ENCODE measurements at regions not wholly inside any gene's neighbourhood (a gene's known extent, or its start where the extent isn't known, plus 50 kb on each side); places are given as distances from the start of the nearest gene placed in this dataset.

DNA sequence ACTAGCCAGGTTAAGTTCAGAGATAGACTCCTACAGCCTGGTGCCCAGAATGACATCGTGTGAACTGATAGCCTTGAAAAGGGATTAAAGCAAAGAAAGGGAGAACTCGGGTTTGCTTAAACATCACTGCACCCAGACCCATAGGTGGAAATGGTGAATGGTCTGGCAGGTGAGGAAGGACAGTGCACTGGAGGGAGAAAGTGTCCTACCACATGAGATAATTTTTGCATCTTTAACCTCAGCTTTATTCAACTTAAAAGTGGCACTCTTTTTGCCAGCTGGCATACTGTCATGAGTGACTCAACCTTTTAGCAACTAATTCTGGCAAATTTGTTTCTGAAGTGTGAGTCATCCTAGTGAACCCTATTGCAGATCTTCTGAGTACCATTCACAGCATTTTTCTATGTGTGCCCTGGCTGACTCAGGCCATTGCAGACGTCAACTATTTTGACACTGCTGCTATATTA lies 53.0 kb upstream of the DAPP1 start:
- H3K4me3 ChIP-seq (replicated peaks; ENCODE audit: low read depth, low read length) = no peak overlapping the region
- TF ChIP-seq, protein P1, sequence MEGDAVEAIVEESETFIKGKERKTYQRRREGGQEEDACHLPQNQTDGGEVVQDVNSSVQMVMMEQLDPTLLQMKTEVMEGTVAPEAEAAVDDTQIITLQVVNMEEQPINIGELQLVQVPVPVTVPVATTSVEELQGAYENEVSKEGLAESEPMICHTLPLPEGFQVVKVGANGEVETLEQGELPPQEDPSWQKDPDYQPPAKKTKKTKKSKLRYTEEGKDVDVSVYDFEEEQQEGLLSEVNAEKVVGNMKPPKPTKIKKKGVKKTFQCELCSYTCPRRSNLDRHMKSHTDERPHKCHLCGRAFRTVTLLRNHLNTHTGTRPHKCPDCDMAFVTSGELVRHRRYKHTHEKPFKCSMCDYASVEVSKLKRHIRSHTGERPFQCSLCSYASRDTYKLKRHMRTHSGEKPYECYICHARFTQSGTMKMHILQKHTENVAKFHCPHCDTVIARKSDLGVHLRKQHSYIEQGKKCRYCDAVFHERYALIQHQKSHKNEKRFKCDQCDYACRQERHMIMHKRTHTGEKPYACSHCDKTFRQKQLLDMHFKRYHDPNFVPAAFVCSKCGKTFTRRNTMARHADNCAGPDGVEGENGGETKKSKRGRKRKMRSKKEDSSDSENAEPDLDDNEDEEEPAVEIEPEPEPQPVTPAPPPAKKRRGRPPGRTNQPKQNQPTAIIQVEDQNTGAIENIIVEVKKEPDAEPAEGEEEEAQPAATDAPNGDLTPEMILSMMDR (IDR thresholded peaks at IDR 0.05; ENCODE audit: low read depth, low read length, missing control alignments) = no peak
- peak; percentile 45 for DNase-seq (ENCODE audit: extremely low read depth, low read depth)

DNA sequence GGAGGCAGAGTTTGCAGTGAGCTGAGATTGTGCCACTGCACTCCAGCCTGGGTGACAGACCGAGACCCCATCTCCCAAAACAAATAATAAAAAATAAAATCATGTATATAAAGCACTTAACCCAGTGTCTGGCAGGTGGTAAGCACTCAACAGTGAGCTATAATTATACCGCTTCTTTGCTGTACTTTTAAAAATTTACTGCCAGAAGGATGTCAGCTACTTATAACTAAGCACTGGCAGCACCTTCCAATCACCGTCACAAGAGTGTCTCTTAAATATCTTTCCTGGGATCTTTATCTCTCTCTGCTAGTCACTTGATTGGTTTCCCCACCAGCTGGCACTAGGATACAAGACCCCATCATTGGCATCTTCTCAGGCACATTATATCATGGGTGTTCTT lies 53.9 kb upstream of the DAPP1 start:
- TF ChIP-seq, protein P1 (IDR thresholded peaks at IDR 0.05; ENCODE audit: low read depth, low read length, missing control alignments) = no peak
- no peak for DNase-seq (ENCODE audit: extremely low read depth, low read depth)
- no peak overlapping the region for H3K4me3 ChIP-seq (replicated peaks; ENCODE audit: low read depth, low read length)

DNA sequence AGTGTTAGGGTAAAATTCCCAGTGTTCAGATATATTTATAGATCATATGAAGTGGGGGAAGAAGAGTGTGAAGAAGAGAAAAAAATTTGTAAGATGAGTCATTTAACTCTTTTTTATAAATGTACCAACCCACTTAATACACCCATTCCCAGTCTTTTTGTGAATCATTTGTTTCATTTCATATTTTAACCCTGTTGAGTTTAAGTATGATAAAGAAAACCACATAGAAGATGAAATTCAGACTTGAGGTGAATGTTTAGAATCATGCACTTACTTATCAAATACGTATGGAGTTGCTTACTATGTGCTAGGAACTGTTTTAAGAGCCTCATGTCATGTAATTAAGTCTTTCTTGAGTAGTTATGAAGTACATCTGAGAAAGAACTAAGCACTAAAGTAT lies 56.6 kb upstream of the DAPP1 start:
- no peak overlapping the region for H3K4me3 ChIP-seq (replicated peaks; ENCODE audit: low read depth, low read length)
- no peak for DNase-seq (ENCODE audit: extremely low read depth, low read depth)
- TF ChIP-seq, protein P1 (IDR thresholded peaks at IDR 0.05; ENCODE audit: low read depth, low read length, missing control alignments) = no peak

DNA sequence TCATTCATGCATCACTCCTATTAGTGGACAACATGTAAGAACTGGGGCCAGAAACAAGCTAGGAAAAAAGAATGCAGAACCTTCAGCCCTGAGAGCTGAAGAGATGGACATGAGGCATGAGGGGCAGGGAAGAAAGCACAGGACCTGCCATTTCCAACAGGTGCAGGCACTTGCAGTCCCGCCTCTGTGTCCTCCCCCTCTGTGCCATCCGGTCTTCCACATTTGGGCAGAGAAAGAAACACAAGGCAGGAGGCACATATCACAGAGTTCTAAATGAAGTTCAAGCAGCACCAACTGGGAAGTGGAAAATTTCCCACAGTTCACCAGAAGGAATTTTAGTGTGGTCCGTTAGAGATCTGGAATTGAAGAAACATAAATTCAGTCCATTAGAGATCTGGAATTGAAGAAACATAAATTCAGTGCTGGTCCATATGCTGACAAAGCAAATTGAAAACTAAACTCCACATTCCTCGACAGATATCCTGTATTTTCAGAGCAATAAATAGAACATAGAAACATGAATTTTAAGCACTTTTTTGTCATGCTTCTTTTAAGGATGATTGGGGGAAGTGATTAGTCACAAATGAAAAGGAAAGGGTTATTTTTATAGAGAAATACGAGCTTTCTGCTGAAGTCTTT lies 57.2 kb upstream of the DAPP1 start:
- no peak for DNase-seq (ENCODE audit: extremely low read depth, low read depth)
- TF ChIP-seq, protein P1 (IDR thresholded peaks at IDR 0.05; ENCODE audit: low read depth, low read length, missing control alignments) = no peak
- H3K4me3 ChIP-seq (replicated peaks; ENCODE audit: low read depth, low read length) = no peak overlapping the region

DNA sequence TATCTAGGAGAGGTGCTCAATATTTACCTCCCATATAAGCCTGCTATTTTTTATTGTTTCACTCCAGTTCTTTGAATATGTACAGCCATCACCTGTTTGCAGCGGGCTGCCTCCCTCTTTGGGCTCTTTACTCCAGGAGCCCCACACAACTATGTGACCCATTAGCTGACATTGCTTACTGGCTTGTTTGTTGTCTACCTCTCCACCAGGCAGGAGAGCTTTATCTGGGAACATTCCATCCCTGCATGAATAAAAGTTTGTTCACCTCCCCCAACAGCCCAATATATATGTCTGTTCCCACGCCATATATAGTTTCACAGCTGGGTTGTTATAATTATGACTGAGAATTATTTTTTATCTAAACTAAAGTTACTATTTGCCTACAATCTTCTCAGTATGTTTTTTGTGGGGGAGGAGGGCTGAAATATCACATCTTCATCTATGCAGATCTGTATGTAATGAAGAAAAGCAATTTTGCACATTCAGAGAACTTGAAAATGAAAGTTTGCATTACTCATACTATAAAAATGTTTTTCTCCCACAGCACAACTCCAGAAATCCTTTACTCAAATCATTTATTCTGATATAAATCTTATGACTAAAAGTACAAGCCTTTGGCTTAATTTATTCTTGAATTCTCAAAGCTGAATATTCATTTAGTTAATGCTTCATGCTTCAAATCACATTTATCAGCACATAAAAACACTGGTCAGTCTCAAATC lies 61.2 kb upstream of the DAPP1 start:
- TF ChIP-seq, protein P1 (IDR thresholded peaks at IDR 0.05; ENCODE audit: low read depth, low read length, missing control alignments) = no peak
- DNase-seq (ENCODE audit: extremely low read depth, low read depth) = no peak
- H3K4me3 ChIP-seq (replicated peaks; ENCODE audit: low read depth, low read length) = no peak overlapping the region

- no peak for DNase-seq (ENCODE audit: extremely low read depth, low read depth)
- no peak overlapping the region for H3K4me3 ChIP-seq (replicated peaks; ENCODE audit: low read depth, low read length)
- TF ChIP-seq, protein P1 (IDR thresholded peaks at IDR 0.05; ENCODE audit: low read depth, low read length, missing control alignments) = no peak
These were observed 61.9 kb upstream of the DAPP1 start for GRCh38 chr4:99754756-99755155.

All from HFF-Myc (cell line).